ENCODE measurements at regions not wholly inside any gene's neighbourhood (a gene's known extent, or its start where the extent isn't known, plus 50 kb on each side); places are given as distances from the start of the nearest gene placed in this dataset.

DNA sequence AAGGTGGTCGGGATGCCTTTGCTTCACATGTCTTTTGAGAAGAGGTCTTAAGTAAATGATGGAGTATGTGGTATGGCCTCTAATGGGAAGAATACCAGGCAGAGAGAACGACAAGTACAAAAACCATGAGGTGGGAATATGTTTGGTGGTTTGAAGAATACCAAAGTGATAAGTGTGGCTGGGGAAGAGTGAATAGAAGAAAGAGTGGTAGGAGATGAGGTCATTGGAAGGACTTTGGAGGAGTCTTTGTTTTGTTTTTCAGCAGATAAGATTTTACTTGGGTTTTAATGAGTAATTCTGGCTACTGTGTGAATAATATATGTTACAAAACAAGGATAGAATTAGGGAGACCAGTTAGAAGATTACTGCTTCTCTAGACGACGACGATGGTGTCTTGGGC, 515.4 kb downstream of the RAB38 start:
- TF ChIP-seq, protein P1, sequence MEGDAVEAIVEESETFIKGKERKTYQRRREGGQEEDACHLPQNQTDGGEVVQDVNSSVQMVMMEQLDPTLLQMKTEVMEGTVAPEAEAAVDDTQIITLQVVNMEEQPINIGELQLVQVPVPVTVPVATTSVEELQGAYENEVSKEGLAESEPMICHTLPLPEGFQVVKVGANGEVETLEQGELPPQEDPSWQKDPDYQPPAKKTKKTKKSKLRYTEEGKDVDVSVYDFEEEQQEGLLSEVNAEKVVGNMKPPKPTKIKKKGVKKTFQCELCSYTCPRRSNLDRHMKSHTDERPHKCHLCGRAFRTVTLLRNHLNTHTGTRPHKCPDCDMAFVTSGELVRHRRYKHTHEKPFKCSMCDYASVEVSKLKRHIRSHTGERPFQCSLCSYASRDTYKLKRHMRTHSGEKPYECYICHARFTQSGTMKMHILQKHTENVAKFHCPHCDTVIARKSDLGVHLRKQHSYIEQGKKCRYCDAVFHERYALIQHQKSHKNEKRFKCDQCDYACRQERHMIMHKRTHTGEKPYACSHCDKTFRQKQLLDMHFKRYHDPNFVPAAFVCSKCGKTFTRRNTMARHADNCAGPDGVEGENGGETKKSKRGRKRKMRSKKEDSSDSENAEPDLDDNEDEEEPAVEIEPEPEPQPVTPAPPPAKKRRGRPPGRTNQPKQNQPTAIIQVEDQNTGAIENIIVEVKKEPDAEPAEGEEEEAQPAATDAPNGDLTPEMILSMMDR (IDR thresholded peaks at IDR 0.05; ENCODE audit: low read depth, low read length, missing input control): no peak
- TF ChIP-seq YY1 (IDR thresholded peaks at IDR 0.05): no peak
- no peak for TF ChIP-seq MAX (IDR thresholded peaks at IDR 0.05)
- TF ChIP-seq RXRA (IDR thresholded peaks at IDR 0.05): no peak
- TF ChIP-seq, protein P2, sequence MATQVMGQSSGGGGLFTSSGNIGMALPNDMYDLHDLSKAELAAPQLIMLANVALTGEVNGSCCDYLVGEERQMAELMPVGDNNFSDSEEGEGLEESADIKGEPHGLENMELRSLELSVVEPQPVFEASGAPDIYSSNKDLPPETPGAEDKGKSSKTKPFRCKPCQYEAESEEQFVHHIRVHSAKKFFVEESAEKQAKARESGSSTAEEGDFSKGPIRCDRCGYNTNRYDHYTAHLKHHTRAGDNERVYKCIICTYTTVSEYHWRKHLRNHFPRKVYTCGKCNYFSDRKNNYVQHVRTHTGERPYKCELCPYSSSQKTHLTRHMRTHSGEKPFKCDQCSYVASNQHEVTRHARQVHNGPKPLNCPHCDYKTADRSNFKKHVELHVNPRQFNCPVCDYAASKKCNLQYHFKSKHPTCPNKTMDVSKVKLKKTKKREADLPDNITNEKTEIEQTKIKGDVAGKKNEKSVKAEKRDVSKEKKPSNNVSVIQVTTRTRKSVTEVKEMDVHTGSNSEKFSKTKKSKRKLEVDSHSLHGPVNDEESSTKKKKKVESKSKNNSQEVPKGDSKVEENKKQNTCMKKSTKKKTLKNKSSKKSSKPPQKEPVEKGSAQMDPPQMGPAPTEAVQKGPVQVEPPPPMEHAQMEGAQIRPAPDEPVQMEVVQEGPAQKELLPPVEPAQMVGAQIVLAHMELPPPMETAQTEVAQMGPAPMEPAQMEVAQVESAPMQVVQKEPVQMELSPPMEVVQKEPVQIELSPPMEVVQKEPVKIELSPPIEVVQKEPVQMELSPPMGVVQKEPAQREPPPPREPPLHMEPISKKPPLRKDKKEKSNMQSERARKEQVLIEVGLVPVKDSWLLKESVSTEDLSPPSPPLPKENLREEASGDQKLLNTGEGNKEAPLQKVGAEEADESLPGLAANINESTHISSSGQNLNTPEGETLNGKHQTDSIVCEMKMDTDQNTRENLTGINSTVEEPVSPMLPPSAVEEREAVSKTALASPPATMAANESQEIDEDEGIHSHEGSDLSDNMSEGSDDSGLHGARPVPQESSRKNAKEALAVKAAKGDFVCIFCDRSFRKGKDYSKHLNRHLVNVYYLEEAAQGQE (IDR thresholded peaks at IDR 0.05): no peak
- TF ChIP-seq TAF1 (conservative IDR thresholded peaks at IDR 0.05): no peak
- no peak for TF ChIP-seq JUND (IDR thresholded peaks at IDR 0.05)
- TF ChIP-seq RAD21 (IDR thresholded peaks at IDR 0.05): no peak
- TF ChIP-seq HNF4A (conservative IDR thresholded peaks at IDR 0.05): no peak

Measured in liver (tissue), 3 donors.